Esophagus (tissue), 2 donors: ENCODE measurements at regions not wholly inside any gene's neighbourhood (a gene's known extent, or its start where the extent isn't known, plus 50 kb on each side); places are given as distances from the start of the nearest gene placed in this dataset.
A peak's percentile ranks its signal among the peaks of the same experiment; 100 is the strongest.
"Not testable (repeated sequence)": the region's sequence is repeated elsewhere in the genome, so short reads cannot be mapped to it uniquely, and the experiment has no call there.

Source experiments
- H3K27ac ChIP-seq, 2 donors: one replicate each; pipeline ENCODE4 v1.5.1; 2013; ENCODE audit warnings: low read depth in 2 of 2, mild to moderate bottlenecking in 2 of 2, inconsistent platforms in 1 of 2, low read length in 1 of 2, moderate library complexity in 1 of 2
- H3K27me3 ChIP-seq, 2 donors: one replicate each; pipeline ENCODE4 v1.6.1; 2013; ENCODE audit warnings: low read length in 2 of 2, control low read depth in 1 of 2, mild to moderate bottlenecking in 1 of 2; ENCODE audit not compliant: insufficient read depth in 2 of 2, control insufficient read depth in 1 of 2
- H3K36me3 ChIP-seq, 2 donors: one replicate each; pipeline ENCODE4 v1.6.1; 2013; ENCODE audit warnings: low read length in 1 of 2; ENCODE audit not compliant: control insufficient read depth in 2 of 2, insufficient read depth in 2 of 2
- H3K4me1 ChIP-seq, 2 donors: one replicate each; pipeline ENCODE4 v1.6.1; 2013; ENCODE audit warnings: low read length in 1 of 2; ENCODE audit not compliant: control insufficient read depth in 2 of 2, insufficient read depth in 2 of 2
- H3K4me3 ChIP-seq, 2 donors: one replicate each; pipeline ENCODE4 v1.5.1; 2013; ENCODE audit warnings: low read length in 2 of 2, mild to moderate bottlenecking in 2 of 2, low read depth in 1 of 2, moderate library complexity in 1 of 2
- H3K9me3 ChIP-seq, 2 donors: one replicate each; pipeline ENCODE4 v1.6.1; 2013; ENCODE audit warnings: mild to moderate bottlenecking in 2 of 2, low read depth in 1 of 2, low read length in 1 of 2, moderate library complexity in 1 of 2; ENCODE audit not compliant: control insufficient read depth in 2 of 2, insufficient read depth in 1 of 2
- WGBS, 2 donors: extraction: QIAGEN DNeasy Blood & Tissue Kit; methylation state at CpG; one replicate each; pipeline ENCODE4 v1.1.7; 2013; 5-methylcytosine and 5-hydroxymethylcytosine counted together
- donor health status: healthy with polysubstance abuse.
- donor health status: Bipolar disorder and iron deficiency.

DNA sequence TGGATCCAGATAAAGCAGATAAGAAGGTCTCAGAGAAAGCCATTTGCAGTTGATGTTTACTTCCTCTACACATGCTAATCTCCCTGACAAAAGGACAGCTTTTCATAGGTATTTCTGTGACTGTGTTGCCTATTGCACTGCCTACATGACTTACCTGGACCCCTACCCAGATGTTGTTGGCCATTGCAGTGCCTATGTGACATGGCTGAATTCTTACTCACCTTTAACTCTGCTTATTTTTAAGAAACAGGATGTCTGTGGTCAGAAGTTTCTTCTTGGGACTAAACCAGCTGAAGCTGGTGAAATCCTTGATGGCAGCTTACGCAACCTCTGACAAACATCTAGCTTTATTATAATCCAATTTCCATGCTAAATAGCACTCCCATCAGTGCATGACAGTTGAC, 50.7 kb downstream of the PPIAL4D start:
- not testable (repeated sequence) for H3K27ac ChIP-seq, H3K9me3 ChIP-seq, H3K4me1 ChIP-seq, H3K27me3 ChIP-seq, H3K4me3 ChIP-seq, H3K36me3 ChIP-seq
- 64 to 71% methylated on average over 1 of the region's 1 CpG for WGBS, 2 donors

DNA sequence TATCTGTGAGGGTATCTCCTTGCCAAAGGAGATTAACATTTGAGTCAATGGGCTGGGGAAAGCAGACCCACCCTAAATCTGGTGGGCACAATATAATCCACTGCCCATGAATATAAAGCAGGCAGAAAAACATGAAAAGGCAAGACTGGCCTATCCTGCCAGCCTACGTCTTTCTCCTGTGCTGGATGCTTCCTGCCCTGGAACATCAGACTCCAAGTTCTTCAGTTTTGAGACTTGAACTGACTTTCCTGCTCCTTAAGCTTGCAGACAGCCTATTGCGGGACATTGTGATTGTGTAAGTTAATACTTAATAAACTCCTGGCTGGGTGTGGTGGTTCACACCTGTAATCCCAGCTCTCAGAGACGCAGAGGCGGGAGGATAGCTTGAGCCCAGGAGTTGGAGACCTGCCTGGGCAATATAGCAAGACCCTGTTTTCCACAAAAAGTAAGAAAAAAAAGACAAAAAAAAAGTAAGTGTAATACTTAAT, 52.4 kb downstream of the PPIAL4D start:
- not testable (repeated sequence) for H3K4me3 ChIP-seq, H3K9me3 ChIP-seq, H3K36me3 ChIP-seq, H3K27me3 ChIP-seq, H3K4me1 ChIP-seq
- WGBS, 2 donors = 36% methylated on average over 1 of the region's 4 CpGs
- peak overlapping the region in 1 of 2 donors; percentile 13 for H3K27ac ChIP-seq

DNA sequence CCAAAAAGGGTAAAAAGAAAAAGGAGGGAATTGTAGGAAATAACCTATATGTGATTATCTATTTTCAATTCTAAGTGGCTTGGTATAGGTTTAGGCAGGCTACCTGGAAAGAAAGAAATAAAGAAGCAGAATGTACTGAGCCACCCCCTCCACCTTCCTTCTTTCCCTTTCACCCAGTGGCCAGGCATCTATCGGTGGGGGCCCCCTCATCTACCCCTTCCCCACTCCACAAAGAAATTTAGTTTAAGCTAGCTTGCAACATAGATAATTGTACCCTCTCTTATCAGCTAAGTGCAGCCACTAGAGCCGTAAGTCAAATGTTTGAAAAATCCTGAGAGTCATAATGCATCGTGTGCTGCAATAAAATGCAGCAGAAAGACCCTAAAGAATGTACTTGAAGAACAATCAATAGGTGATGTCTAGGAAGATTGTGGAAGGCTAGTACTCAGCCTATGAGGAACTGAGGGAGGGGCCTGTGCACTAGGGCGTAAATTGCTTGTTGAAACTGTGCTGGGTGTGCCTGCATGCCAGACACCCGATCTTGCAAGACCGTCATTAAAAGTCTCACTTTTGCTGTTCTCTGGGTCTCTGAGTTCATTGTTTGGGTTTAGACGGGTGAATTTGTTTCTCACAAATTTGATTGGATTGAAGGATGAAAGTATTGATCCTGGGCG, 53.0 kb downstream of the PPIAL4D start:
- not testable (repeated sequence) for H3K36me3 ChIP-seq, H3K4me3 ChIP-seq, H3K9me3 ChIP-seq, H3K4me1 ChIP-seq, H3K27me3 ChIP-seq
- H3K27ac ChIP-seq = peak overlapping the region in 1 of 2 donors; percentile 13
- 41 to 44% methylated on average over 7 of the region's 8 CpGs for whole genome bisulfite sequencing, 2 donors

DNA sequence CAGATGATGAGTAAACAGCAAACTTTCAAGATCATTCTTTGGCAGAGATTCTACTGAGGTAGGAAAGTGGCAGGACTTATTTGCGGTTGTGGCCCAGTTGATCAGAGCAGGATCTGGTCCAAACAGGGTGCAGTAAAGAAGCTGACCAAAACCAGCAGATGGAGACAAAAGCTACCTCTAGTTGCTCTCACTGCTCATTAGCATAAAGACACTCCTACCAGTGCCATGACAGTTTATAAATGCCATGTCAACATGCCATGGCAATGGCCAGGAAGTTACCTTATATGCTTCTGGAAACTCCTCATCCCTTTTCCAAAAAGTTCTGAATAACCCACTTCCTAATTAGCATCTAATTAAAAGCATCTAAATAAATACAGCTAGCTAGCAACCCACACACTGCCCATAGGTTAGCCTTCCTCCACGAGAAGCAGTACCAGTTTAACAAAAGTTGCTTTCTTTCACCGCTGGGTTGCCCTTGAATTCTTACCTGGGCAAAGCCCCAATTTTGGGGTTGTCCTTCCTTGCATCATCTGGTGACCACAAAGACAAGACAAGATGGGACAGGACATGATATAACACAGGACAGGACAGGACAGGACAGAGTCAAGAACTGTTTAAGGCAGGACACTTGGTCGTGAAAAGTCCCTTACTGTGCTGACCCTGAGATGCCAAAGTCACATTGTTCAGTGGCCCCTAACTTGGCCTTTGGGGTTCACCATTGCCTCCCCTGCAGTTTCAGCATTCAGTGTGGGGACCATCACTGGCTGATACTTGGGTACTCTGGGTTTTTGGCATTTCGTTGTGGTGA, 59.2 kb downstream of the PPIAL4D start:
- H3K36me3 ChIP-seq, H3K4me1 ChIP-seq, H3K9me3 ChIP-seq, H3K27ac ChIP-seq, H3K27me3 ChIP-seq, H3K4me3 ChIP-seq: not testable (repeated sequence)
- 76 to 86% methylated on average over 3 of the region's 5 CpGs for WGBS, 2 donors

DNA sequence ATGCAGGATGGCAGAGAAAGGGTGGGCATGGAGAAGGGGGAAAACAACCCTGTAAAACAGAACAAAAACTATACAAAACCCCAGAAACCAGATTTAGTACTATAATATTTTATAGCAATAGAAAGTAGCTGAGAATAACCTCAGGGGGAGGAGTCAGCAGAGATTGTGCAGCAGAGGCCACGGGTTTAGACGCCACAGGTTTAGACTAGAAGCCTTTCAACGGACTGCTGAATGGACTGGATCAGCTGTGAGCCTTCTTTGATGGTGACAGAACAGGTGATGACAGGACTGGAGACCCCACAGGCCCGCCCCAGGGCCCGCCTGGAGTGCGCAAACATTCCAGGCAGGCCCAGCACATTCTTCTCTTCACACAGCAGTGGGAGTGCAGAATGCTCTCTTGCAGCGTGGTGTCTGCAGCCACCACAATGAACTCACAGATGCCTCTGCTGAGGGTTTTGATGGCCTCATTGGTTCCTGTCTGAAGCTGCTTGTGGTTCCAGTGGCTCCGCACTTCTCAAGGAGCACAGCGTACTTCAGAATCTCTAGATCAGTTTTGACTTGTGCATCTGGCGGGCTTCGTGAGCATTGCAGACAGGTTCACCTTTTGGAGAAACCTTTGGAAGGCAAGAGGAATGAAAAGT, 65.6 kb downstream of the PPIAL4D start:
- not testable (repeated sequence) for H3K27ac ChIP-seq, H3K4me3 ChIP-seq, H3K27me3 ChIP-seq, H3K36me3 ChIP-seq, H3K9me3 ChIP-seq, H3K4me1 ChIP-seq
- 86% methylated on average over 7 to 8 of the region's 11 CpGs for WGBS, 2 donors

DNA sequence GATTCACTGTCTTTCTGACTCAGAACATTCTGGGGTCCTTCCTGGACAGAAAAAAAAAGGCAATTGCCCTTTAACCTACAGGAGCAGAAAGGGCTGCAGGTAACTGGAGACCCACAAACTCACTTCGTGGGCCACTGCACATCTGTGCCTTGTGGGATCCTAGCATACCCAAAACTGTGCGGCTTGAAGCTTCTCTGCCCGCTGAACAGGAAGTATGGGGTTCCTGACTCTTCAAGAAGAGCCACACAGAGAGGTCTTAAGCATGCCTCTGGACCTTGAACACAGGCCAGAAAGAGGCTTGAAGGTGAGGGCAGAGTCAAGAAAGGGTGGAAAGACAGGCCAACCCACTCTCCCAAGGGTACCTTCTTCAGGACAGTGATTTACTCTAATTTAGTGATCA, 67.6 kb downstream of the PPIAL4D start:
- not testable (repeated sequence) for H3K4me3 ChIP-seq, H3K27me3 ChIP-seq, H3K27ac ChIP-seq, H3K4me1 ChIP-seq, H3K36me3 ChIP-seq, H3K9me3 ChIP-seq
- WGBS, 2 donors = no CpG with 5 or more reads among the region's 3 CpGs

DNA sequence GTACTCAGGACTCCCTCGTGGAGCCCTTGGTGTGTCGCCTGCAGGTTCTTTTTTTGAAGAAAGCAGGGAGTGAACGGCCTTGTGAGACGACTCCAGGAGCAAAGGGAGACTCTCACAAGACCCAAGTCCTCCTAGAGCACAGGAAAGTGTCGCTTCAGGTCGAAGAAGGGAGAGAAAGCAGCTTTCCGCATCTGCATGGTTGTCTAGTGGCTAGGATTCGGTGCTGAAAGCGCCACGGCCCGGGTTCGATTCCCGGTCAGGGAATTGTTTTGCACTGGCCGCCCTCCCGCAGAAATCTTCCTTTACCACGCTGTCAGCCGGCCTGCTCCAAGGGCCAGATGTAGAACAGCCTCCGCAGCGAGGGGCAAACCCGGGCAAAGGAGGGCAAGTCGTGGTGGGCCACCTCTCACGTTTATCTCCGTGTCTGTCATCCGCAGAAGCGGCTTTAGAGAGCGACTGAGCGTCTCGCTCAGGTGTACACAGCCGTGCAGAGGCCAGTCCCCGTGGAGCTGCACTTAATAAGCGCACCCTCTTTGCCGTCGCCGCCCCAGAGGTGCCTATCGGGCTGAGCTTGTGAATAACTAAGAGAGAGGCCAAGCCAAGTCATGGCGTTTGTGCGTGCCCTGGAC, 72.6 kb downstream of the FAM72D start:
- H3K27me3 ChIP-seq, H3K9me3 ChIP-seq, H3K27ac ChIP-seq, H3K36me3 ChIP-seq, H3K4me1 ChIP-seq, H3K4me3 ChIP-seq: not testable (repeated sequence)
- WGBS, 2 donors = 44 to 57% methylated on average over 17 to 23 of the region's 37 CpGs

DNA sequence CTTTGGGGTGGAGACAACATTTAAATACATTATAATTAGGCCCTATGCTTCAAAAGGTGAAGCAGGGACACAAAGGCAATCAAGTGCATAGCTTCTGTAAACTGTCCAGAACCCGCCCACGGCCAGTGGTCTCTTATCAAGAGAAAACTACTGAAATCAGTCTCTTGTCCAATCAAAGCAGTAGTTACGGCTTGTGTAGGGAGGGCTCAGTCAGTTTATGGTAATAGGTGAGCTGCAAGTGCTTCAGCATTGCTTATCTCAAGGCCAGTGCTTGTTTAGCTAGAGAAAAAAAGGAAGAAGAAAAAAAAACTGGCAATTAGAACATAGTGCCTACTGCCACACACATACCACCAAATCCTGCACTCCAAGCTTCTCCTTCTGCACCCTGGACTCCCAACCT, 68.6 kb downstream of the FAM72D start:
- H3K4me1 ChIP-seq, H3K9me3 ChIP-seq, H3K36me3 ChIP-seq, H3K27me3 ChIP-seq, H3K27ac ChIP-seq, H3K4me3 ChIP-seq: not testable (repeated sequence)
- no CpG with 5 or more reads among the region's 3 CpGs for WGBS, 2 donors
